ENCODE measurements at regions not wholly inside any gene's neighbourhood (a gene's known extent, or its start where the extent isn't known, plus 50 kb on each side); places are given as distances from the start of the nearest gene placed in this dataset.

DNA sequence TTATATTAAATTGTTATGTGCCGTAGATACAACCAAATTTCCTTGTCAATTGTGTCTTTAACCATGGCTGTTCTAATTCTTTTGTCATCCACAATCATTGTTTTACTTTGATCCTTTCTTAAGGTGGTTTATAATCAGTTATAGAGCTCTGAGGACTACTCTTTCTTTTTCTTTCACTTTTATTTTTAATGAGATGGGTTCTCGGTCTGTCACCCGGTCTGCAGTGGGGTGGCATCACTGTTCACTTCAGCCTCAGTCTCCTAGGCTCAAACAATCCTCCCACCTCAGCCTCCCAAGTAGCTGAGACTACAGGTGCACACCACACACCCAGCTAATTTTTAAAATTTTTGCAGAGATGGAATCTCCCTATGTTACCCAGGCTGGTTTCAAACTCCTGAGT, 74.2 kb downstream of the ANXA2R start:
- no peaks in the 10 kb centered on the region for H3K9me3 ChIP-seq (ENCODE audit: control insufficient read depth, low read depth, low read length)
- H4K91ac ChIP-seq (ENCODE audit: insufficient read length, low read depth, low read length): no peak overlapping the region
- Mint-ChIP-seq H3K27me3 (ENCODE audit: low read depth) (no peaks in the 10 kb centered on the region; the same call in none of the 2 replicates), H3K4me1 (no peaks in the 10 kb centered on the region), H3K4me3 (no peak overlapping the region), H3K9me3 (no peaks in the 10 kb centered on the region), H3K36me3 (ENCODE audit: insufficient read depth in 1 of 3, low read depth in 3 of 3) (no peaks in the 10 kb centered on the region), H3K27ac (no peak overlapping the region)
- H2AFZ ChIP-seq (ENCODE audit: low read length): no peak overlapping the region
- H3K23me2 ChIP-seq (ENCODE audit: insufficient read length, low read depth, low read length, poor library complexity, severe bottlenecking): no peaks in the 10 kb centered on the region
- no CpG with 5 or more reads among the region's 3 CpGs for WGBS (ENCODE audit: extremely low coverage, insufficient read length, low lambda C conversion rate)
- no peak overlapping the region for H3K23ac ChIP-seq (ENCODE audit: insufficient read length, low read depth, low read length)
- H3K79me2 ChIP-seq (ENCODE audit: insufficient read depth, low read length): no peaks in the 10 kb centered on the region
- no peak overlapping the region for H2BK120ac ChIP-seq (ENCODE audit: low read depth, low read length, poor library complexity, severe bottlenecking)
- H4K20me1 ChIP-seq (ENCODE audit: control insufficient read depth, insufficient read depth, insufficient read length): no peaks in the 10 kb centered on the region
- no peak overlapping the region for H2BK20ac ChIP-seq (ENCODE audit: low read depth, low read length, poor library complexity, severe bottlenecking)
- no peaks in the 10 kb centered on the region for H3K4me1 ChIP-seq (ENCODE audit: insufficient read depth, low read length)
- no peak overlapping the region for H2BK12ac ChIP-seq (ENCODE audit: insufficient read length, low read depth, low read length)
- H3K14ac ChIP-seq (ENCODE audit: insufficient read depth, low read length): no peak overlapping the region
- H3K18ac ChIP-seq (ENCODE audit: insufficient read length, low read depth, low read length): no peak overlapping the region
- no peak overlapping the region for H3T11ph ChIP-seq (ENCODE audit: low read length)
- H3K9ac ChIP-seq (ENCODE audit: extremely low read depth, insufficient read length, low read length): no peak overlapping the region
- no peak overlapping the region for H4K8ac ChIP-seq (replicated peaks; ENCODE audit: insufficient read length, low read depth, low read length)
- H3K27me3 ChIP-seq (ENCODE audit: insufficient read depth, low read length): no peaks in the 10 kb centered on the region
- H2BK5ac ChIP-seq (ENCODE audit: insufficient read length, low read length): no peak overlapping the region
- H3K27ac ChIP-seq (ENCODE audit: insufficient read length, low read depth, low read length): no peak overlapping the region
- DNase-seq: no peak
- no peak overlapping the region for H3K56ac ChIP-seq (ENCODE audit: insufficient read length, low read depth, low read length)
- no peak overlapping the region for H4K5ac ChIP-seq (ENCODE audit: insufficient read length, low read depth, low read length)
- H3K4ac ChIP-seq (ENCODE audit: low read depth, low read length): no peak overlapping the region
- H2AK5ac ChIP-seq (ENCODE audit: insufficient read length, low read length): no peak overlapping the region
- H3K4me2 ChIP-seq (ENCODE audit: insufficient read depth, insufficient read length, low read length): no peak overlapping the region
- no peak overlapping the region for H2BK15ac ChIP-seq (ENCODE audit: low read depth, low read length)
- no peaks in the 10 kb centered on the region for H3K79me1 ChIP-seq (ENCODE audit: insufficient read depth, low read depth, low read length, poor library complexity, severe bottlenecking)
- TF ChIP-seq, protein P1, sequence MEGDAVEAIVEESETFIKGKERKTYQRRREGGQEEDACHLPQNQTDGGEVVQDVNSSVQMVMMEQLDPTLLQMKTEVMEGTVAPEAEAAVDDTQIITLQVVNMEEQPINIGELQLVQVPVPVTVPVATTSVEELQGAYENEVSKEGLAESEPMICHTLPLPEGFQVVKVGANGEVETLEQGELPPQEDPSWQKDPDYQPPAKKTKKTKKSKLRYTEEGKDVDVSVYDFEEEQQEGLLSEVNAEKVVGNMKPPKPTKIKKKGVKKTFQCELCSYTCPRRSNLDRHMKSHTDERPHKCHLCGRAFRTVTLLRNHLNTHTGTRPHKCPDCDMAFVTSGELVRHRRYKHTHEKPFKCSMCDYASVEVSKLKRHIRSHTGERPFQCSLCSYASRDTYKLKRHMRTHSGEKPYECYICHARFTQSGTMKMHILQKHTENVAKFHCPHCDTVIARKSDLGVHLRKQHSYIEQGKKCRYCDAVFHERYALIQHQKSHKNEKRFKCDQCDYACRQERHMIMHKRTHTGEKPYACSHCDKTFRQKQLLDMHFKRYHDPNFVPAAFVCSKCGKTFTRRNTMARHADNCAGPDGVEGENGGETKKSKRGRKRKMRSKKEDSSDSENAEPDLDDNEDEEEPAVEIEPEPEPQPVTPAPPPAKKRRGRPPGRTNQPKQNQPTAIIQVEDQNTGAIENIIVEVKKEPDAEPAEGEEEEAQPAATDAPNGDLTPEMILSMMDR (conservative IDR thresholded peaks at IDR 0.05): no peak

All from H9 (cell line).